GM19324 (cell line): ENCODE measurements at regions not wholly inside any gene's neighbourhood (a gene's known extent, or its start where the extent isn't known, plus 50 kb on each side); places are given as distances from the start of the nearest gene placed in this dataset.
"Not testable (repeated sequence)": the region's sequence is repeated elsewhere in the genome, so short reads cannot be mapped to it uniquely, and the experiment has no call there.

Source experiments
- ATAC-seq: cut with Tn5 transposase; IDR thresholded peaks from one replicate; pipeline ENCODE4 v1.9.1; 2021; ENCODE audit warnings: mild to moderate bottlenecking, moderate library complexity; ENCODE audit not compliant: unreplicated experiment, low FRiP score

GRCh38 chr13:21871919-21872318 lies 201.0 kb downstream of the FGF9 start:
- no peak for ATAC-seq

- no peak for ATAC-seq
Measured at GRCh38 chr13:21872795-21873194, 201.9 kb downstream of the FGF9 start.

GRCh38 chr13:21875116-21875515 lies 204.2 kb downstream of the FGF9 start:
- ATAC-seq = no peak

- ATAC-seq = no peak
Measured at GRCh38 chr13:21879263-21879914, 208.5 kb downstream of the FGF9 start.

- ATAC-seq = no peak
Measured at GRCh38 chr13:21882766-21883165, 211.9 kb downstream of the FGF9 start.

- ATAC-seq = no peak
Measured at GRCh38 chr13:21883713-21884112, 212.8 kb downstream of the FGF9 start.

GRCh38 chr13:21884299-21884909 lies 213.5 kb downstream of the FGF9 start:
- no peak for ATAC-seq

GRCh38 chr13:21884965-21885567 lies 214.2 kb downstream of the FGF9 start:
- ATAC-seq = no peak

- ATAC-seq = no peak
Measured at GRCh38 chr13:21885714-21886224, 214.9 kb downstream of the FGF9 start.

- ATAC-seq = no peak
Measured at GRCh38 chr13:21889651-21890050, 218.8 kb downstream of the FGF9 start.

- not testable (repeated sequence) for ATAC-seq
Measured at GRCh38 chr13:21890220-21890619, 219.3 kb downstream of the FGF9 start.

GRCh38 chr13:21894091-21894490 lies 223.2 kb downstream of the FGF9 start:
- ATAC-seq = no peak

GRCh38 chr13:21894703-21895699 lies 224.1 kb downstream of the FGF9 start:
- no peak for ATAC-seq

- ATAC-seq = no peak
Measured at GRCh38 chr13:21895779-21896178, 224.9 kb downstream of the FGF9 start.

- ATAC-seq = no peak
Measured at GRCh38 chr13:21897161-21897560, 226.3 kb downstream of the FGF9 start.

- no peak for ATAC-seq
Measured at GRCh38 chr13:21898459-21898858, 227.6 kb downstream of the FGF9 start.

- no peak for ATAC-seq
Measured at GRCh38 chr13:21898945-21899344, 228.1 kb downstream of the FGF9 start.

- no peak for ATAC-seq
Measured at GRCh38 chr13:21901336-21901735, 230.5 kb downstream of the FGF9 start.

- ATAC-seq = no peak
Measured at GRCh38 chr13:21901811-21902708, 231.2 kb downstream of the FGF9 start.

- no peak for ATAC-seq
Measured at GRCh38 chr13:21902709-21903098, 231.8 kb downstream of the FGF9 start.
